ENCODE measurements at regions not wholly inside any gene's neighbourhood (a gene's known extent, or its start where the extent isn't known, plus 50 kb on each side); places are given as distances from the start of the nearest gene placed in this dataset.

DNA sequence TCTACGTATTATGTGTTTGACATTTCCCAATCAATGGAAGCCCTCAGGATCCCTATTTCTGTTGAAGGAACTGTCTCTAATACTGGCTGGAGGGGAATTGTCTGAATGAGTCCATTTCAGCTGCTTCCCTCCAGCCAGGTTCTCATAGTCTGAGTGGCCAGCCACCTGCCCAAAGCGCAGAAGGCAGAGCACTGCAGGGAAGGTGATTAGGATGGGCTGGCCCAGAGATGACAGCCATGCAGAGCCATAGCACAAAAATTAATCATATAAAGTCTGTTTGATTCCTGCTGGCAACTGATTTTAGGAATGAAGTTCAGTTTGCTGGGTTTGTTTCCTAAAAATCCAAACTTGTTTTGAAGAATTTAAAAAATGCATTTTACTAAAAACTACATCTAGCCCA is 327.1 kb downstream of the ETAA1 start:
- no peak for DNase-seq (ENCODE audit: low read depth)
- TF ChIP-seq, protein P1, sequence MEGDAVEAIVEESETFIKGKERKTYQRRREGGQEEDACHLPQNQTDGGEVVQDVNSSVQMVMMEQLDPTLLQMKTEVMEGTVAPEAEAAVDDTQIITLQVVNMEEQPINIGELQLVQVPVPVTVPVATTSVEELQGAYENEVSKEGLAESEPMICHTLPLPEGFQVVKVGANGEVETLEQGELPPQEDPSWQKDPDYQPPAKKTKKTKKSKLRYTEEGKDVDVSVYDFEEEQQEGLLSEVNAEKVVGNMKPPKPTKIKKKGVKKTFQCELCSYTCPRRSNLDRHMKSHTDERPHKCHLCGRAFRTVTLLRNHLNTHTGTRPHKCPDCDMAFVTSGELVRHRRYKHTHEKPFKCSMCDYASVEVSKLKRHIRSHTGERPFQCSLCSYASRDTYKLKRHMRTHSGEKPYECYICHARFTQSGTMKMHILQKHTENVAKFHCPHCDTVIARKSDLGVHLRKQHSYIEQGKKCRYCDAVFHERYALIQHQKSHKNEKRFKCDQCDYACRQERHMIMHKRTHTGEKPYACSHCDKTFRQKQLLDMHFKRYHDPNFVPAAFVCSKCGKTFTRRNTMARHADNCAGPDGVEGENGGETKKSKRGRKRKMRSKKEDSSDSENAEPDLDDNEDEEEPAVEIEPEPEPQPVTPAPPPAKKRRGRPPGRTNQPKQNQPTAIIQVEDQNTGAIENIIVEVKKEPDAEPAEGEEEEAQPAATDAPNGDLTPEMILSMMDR (IDR thresholded peaks at IDR 0.05; ENCODE audit: insufficient read depth, low read depth, low read length, missing control alignments), result no peak
- no peak overlapping the region for H3K4me3 ChIP-seq (ENCODE audit: low read depth, low read length)

DNA sequence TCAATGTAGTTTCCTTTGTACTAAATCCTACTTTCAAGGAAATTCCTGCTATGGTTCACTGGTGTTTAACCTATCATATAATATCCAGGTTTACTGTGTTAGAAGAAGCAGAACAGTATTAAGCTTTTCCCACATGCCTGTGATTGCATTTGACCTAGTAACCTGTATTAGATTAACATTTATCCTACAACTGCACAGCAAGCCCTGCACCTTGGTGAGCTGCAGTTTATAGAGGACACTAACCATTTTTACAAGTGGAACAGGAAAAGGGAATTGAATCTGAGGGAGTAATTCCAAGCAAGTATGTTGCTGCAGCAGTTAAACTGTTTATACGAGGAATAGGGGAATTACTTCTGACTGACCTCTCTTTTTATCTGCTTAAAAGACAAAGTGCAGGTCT is 328.6 kb downstream of the ETAA1 start:
- TF ChIP-seq, protein P1 (IDR thresholded peaks at IDR 0.05; ENCODE audit: insufficient read depth, low read depth, low read length, missing control alignments), result no peak
- H3K4me3 ChIP-seq (ENCODE audit: low read depth, low read length), result no peak overlapping the region
- DNase-seq (ENCODE audit: low read depth), result no peak

DNA sequence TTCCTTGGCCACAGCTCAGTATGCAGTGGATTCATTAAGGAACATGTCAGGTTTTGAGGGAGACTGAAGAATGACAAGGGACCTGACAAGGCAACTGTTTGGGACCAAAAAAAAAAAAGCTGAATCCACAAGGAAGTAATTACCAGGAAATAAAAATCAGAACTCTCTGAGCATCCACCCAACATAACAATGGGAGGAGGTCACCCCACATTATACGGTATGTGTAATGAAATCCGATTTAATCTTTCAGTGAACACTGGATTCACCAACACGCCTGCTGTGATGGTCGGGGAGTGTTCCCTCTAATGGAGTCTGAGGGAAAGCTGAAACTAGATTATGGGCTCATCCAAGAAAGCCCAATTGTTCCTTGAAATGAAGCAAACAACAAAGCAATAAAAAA is 329.3 kb downstream of the ETAA1 start:
- TF ChIP-seq, protein P1 (IDR thresholded peaks at IDR 0.05; ENCODE audit: insufficient read depth, low read depth, low read length, missing control alignments), result no peak
- DNase-seq (ENCODE audit: low read depth), result no peak
- no peak overlapping the region for H3K4me3 ChIP-seq (ENCODE audit: low read depth, low read length)

DNA sequence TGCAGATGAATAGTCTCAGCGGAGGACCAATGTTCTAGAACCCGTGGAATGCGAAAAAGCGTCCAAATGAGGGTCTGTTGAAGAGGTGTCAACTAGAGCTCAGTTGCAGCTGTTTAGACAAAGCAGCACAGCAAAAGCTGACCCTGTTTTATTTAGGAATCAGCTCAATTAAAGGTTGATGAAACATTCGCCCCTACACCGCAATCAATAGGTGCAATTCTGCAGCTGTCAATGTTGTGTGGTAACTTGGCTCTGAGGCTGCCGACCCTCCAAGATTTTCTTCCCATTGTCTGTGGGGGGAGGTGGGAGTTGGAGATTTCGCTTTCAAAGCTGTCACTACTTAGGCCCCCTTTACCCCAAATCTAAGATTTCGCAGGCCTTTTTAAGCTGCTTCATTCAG is 330.0 kb downstream of the ETAA1 start:
- H3K4me3 ChIP-seq (ENCODE audit: low read depth, low read length), result no peak overlapping the region
- TF ChIP-seq, protein P1 (IDR thresholded peaks at IDR 0.05; ENCODE audit: insufficient read depth, low read depth, low read length, missing control alignments), result no peak
- no peak for DNase-seq (ENCODE audit: low read depth)

DNA sequence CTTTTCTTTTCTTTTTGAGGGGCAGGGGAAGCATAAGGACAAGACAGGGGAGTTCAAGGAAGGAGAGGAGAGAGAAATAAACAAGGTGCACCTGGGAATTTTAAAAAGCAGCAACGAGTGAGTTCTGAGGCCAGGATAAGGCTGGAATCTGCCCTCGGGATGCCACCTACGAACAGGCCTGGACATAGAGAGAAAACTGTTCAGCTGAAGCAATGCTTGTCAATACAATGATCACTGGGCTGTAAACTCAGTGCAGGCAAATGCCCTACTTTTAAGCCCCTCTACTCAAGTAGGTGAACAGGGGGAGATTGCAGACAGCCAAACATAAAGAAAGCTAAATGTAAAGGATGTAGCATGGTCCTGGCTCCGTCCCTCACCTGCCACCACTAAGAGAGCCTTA is 330.5 kb downstream of the ETAA1 start:
- TF ChIP-seq, protein P1 (IDR thresholded peaks at IDR 0.05; ENCODE audit: insufficient read depth, low read depth, low read length, missing control alignments), result no peak

DNA sequence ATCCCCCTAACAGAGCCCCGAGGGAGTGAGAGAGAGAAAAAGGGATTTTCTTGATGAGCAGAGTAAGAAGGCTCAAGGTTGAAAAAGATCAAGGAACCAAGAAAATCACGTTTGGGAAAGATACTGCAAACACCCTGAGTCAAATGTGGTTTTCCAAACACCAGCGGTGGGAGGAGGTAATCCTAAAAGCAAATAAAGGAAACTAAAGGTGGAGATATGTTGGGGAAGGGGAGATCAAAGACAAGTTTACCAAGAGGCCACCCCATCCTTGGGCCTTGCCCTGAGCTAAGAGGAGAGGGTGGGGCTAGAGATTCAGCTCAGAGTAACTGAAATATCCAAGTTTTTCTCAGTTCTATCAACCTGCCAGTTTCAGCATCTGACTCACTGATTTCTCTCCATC is 332.3 kb downstream of the ETAA1 start:
- TF ChIP-seq, protein P1 (IDR thresholded peaks at IDR 0.05; ENCODE audit: insufficient read depth, low read depth, low read length, missing control alignments), result no peak
- DNase-seq (ENCODE audit: low read depth), result no peak
- no peak overlapping the region for H3K4me3 ChIP-seq (ENCODE audit: low read depth, low read length)

More for the DNA sequence above, 330.5 kb downstream of the ETAA1 start:
- DNase-seq (ENCODE audit: low read depth), result no peak
- no peak overlapping the region for H3K4me3 ChIP-seq (ENCODE audit: low read depth, low read length)

DNA sequence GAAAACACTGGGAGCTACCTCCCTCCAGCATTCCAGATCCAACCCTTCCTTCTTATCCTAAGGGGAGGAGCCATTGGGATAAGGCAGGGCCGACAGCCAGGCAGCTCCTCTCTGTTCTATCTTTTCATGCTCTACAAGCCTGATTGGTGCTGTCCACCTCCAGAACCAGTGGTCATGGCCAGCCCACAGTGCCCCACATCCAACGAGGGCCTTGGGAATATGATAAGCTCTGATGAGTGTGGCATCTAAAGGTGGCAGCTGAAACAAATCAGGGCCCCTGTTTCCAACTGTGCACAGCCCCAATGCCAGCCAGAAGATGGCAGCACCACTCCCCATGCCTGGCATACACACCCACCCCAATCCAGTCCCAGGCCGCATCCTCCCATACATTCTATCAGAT is 329.3 kb downstream of the C1D start:
- TF ChIP-seq, protein P1 (IDR thresholded peaks at IDR 0.05; ENCODE audit: insufficient read depth, low read depth, low read length, missing control alignments), result peak; percentile 53
- no peak overlapping the region for H3K4me3 ChIP-seq (ENCODE audit: low read depth, low read length)
- DNase-seq (ENCODE audit: low read depth), result peak; percentile 24

Measured in GM12865 (cell line).